Hepatocyte (in vitro differentiated cells): ENCODE measurements at regions not wholly inside any gene's neighbourhood (a gene's known extent, or its start where the extent isn't known, plus 50 kb on each side); places are given as distances from the start of the nearest gene placed in this dataset.
"Not testable (repeated sequence)": the region's sequence is repeated elsewhere in the genome, so short reads cannot be mapped to it uniquely, and the experiment has no call there.

Experiments
- DNase-seq: peaks from one replicate; pipeline ENCODE4 v3.0.0-alpha.2; 2016; ENCODE audit warnings: low spot score
- H2AFZ ChIP-seq: fragments of 200-600 bp; sonication (generic); 2 replicates; pipeline ENCODE4 v1.6.0; 2016; ENCODE audit warnings: antibody characterized with exemption, mild to moderate bottlenecking
- H3K27ac ChIP-seq: fragments of 200-600 bp; sonication (generic); 2 replicates; pipeline ENCODE4 v1.5.1; 2016; ENCODE audit warnings: mild to moderate bottlenecking
- H3K27me3 ChIP-seq: fragments of 200-600 bp; sonication (generic); 2 replicates; pipeline ENCODE4 v1.6.1; 2016
- H3K36me3 ChIP-seq: fragments of 200-600 bp; sonication (generic); replicated peaks from 2 replicates; pipeline ENCODE4 v1.5.1; 2016; ENCODE audit warnings: low read depth; ENCODE audit not compliant: insufficient read depth
- H3K4me1 ChIP-seq: fragments of 200-600 bp; sonication (generic); 2 replicates; pipeline ENCODE4 v1.5.1; 2016; ENCODE audit warnings: mild to moderate bottlenecking, moderate library complexity; ENCODE audit not compliant: insufficient read depth
- H3K4me2 ChIP-seq: fragments of 200-600 bp; sonication (generic); 2 replicates; pipeline ENCODE4 v1.6.0; 2016
- H3K4me3 ChIP-seq: fragments of 200-600 bp; sonication (generic); 2 replicates; pipeline ENCODE4 v1.5.1; 2016; ENCODE audit warnings: mild to moderate bottlenecking
- H3K79me2 ChIP-seq: fragments of 200-600 bp; sonication (generic); 2 replicates; pipeline ENCODE4 v1.6.0; 2017; ENCODE audit warnings: mild to moderate bottlenecking
- H3K9me2 ChIP-seq: fragments of 200-600 bp; sonication (generic); replicated peaks from 2 replicates; pipeline ENCODE4 v1.6.0; 2017; ENCODE audit warnings: mild to moderate bottlenecking; ENCODE audit not compliant: insufficient read depth
- H3K9me3 ChIP-seq: fragments of 200-600 bp; sonication (generic); 2 replicates; pipeline ENCODE4 v1.5.1; 2016; ENCODE audit warnings: low read depth, mild to moderate bottlenecking
- H4K20me1 ChIP-seq: fragments of 200-600 bp; sonication (generic); 2 replicates; pipeline ENCODE4 v1.6.0; 2016; ENCODE audit warnings: mild to moderate bottlenecking; ENCODE audit not compliant: insufficient read depth, poor library complexity, severe bottlenecking
- CTCF ChIP-seq: fragments of 200-600 bp; sonication (generic); IDR thresholded peaks from 2 replicates; pipeline ENCODE4 v1.5.1; 2016; ENCODE audit warnings: antibody characterized with exemption, mild to moderate bottlenecking; ENCODE audit not compliant: poor library complexity
- EZH2 ChIP-seq: fragments of 200-600 bp; sonication (generic); IDR thresholded peaks from 2 replicates; pipeline ENCODE4 v1.6.1; 2016; ENCODE audit warnings: antibody characterized with exemption, mild to moderate bottlenecking, borderline replicate concordance
- EZH2phosphoT487 ChIP-seq: fragments of 200-600 bp; sonication (generic); IDR thresholded peaks from one replicate; pipeline ENCODE4 v1.6.1; 2018; ENCODE audit warnings: antibody characterized with exemption, mild to moderate bottlenecking, low read depth, moderate library complexity; ENCODE audit not compliant: unreplicated experiment, severe bottlenecking
- WGBS: methylation state at CpG from one replicate; pipeline ENCODE4 v1.1.6; 2016; ENCODE audit warnings: low lambda C conversion rate; ENCODE audit errors: missing lambda C conversion rate; 5-methylcytosine and 5-hydroxymethylcytosine counted together

GRCh38 chr1:96466842-96467241, 254.7 kb upstream of the PTBP2 start:
- H3K79me2 ChIP-seq = no peaks in the 10 kb centered on the region
- no peak overlapping the region for H3K4me3 ChIP-seq
- H3K36me3 ChIP-seq = no peaks in the 10 kb centered on the region
- H3K9me3 ChIP-seq = no peaks in the 10 kb centered on the region
- H2AFZ ChIP-seq = no peak overlapping the region
- no peaks in the 10 kb centered on the region for H3K9me2 ChIP-seq
- WGBS = 87% methylated on average over 1 of the region's 1 CpG
- H4K20me1 ChIP-seq = no peaks in the 10 kb centered on the region
- no peaks in the 10 kb centered on the region for H3K27me3 ChIP-seq
- no peaks in the 10 kb centered on the region for H3K4me1 ChIP-seq
- no peak overlapping the region for H3K4me2 ChIP-seq
- TF ChIP-seq CTCF (no peak), EZH2phosphoT487 (no peak), EZH2 (no peak)
- no peak for DNase-seq
- no peak overlapping the region for H3K27ac ChIP-seq

- H2AFZ ChIP-seq, H3K27ac ChIP-seq, DNase-seq, H3K9me3 ChIP-seq, H3K9me2 ChIP-seq, H4K20me1 ChIP-seq, H3K4me3 ChIP-seq, H3K4me2 ChIP-seq, H3K36me3 ChIP-seq, H3K4me1 ChIP-seq, H3K27me3 ChIP-seq, H3K79me2 ChIP-seq: not testable (repeated sequence)
- WGBS = no CpG with 5 or more reads among the region's 24 CpGs
These were observed 251.9 kb upstream of the PTBP2 start for GRCh38 chr1:96469726-96470125.

GRCh38 chr1:96472471-96472870, 249.1 kb upstream of the PTBP2 start:
- TF ChIP-seq EZH2phosphoT487 = no peak
- TF ChIP-seq EZH2 = no peak
- no peak for TF ChIP-seq CTCF
- Histone ChIP-seq H3K4me2 (no peak overlapping the region), H2AFZ (no peak overlapping the region), H3K9me2 (no peaks in the 10 kb centered on the region), H4K20me1 (no peaks in the 10 kb centered on the region), H3K9me3 (no peaks in the 10 kb centered on the region), H3K27ac (no peak overlapping the region), H3K36me3 (no peaks in the 10 kb centered on the region), H3K79me2 (no peaks in the 10 kb centered on the region), H3K27me3 (no peaks in the 10 kb centered on the region), H3K4me1 (no peaks in the 10 kb centered on the region), H3K4me3 (no peak overlapping the region)
- no peak for DNase-seq

- no peaks in the 10 kb centered on the region for H3K79me2 ChIP-seq
- no peak overlapping the region for H3K4me3 ChIP-seq
- H4K20me1 ChIP-seq = no peaks in the 10 kb centered on the region
- no peaks in the 10 kb centered on the region for H3K9me3 ChIP-seq
- H3K9me2 ChIP-seq = no peaks in the 10 kb centered on the region
- H3K27ac ChIP-seq = no peak overlapping the region
- TF ChIP-seq EZH2 = no peak
- TF ChIP-seq EZH2phosphoT487 = no peak
- no peak for TF ChIP-seq CTCF
- H3K4me2 ChIP-seq = no peak overlapping the region
- no peaks in the 10 kb centered on the region for H3K36me3 ChIP-seq
- WGBS = 58% methylated on average over 9 of the region's 9 CpGs
- no peaks in the 10 kb centered on the region for H3K27me3 ChIP-seq
- H2AFZ ChIP-seq = no peak overlapping the region
- H3K4me1 ChIP-seq = no peaks in the 10 kb centered on the region
- no peak for DNase-seq
These were observed 247.7 kb upstream of the PTBP2 start for GRCh38 chr1:96473791-96474434.
